ENCODE measurements at regions not wholly inside any gene's neighbourhood (a gene's known extent, or its start where the extent isn't known, plus 50 kb on each side); places are given as distances from the start of the nearest gene placed in this dataset.
"Not testable (repeated sequence)": the region's sequence is repeated elsewhere in the genome, so short reads cannot be mapped to it uniquely, and the experiment has no call there.

- intact Hi-C loops (cut with DNase I) = no loop called here
- no peak for DNase-seq
These were observed 103.2 kb upstream of the GALNT18 start for GRCh38 chr11:11724994-11725393.

GRCh38 chr11:11722861-11723260 is 101.1 kb upstream of the GALNT18 start:
- DNase-seq = no peak
- intact Hi-C loops (cut with DNase I) = no loop called here

DNA sequence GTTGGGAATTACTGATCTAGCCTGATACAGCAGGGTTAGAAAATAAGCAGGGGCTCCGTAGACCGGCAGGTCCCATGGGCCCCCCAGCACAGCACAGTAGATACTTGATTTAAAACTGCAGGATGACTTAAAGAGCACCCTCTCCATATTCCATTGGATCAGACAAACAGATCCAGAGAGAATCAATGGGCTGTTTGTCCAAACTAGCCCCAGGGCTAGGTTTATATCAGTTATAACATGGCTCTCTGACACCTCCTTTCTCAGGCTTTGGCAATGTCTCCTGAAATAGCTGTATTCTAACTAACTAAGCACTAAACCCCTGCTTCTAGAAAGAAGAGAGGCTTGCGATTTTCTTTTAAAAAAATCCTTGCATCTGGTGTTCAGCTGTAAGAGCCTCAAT is 100.4 kb upstream of the GALNT18 start:
- intact Hi-C loops (cut with DNase I) = no loop called here
- DNase-seq = no peak

GRCh38 chr11:11718511-11718910 is 96.7 kb upstream of the GALNT18 start:
- intact Hi-C loops (cut with DNase I) = no loop called here
- no peak for DNase-seq

- DNase-seq = peak in 1 of 10 donors; percentile 66
- intact Hi-C loops (cut with DNase I) = no loop called here
These were observed 95.4 kb upstream of the GALNT18 start for GRCh38 chr11:11717064-11717725.

- DNase-seq; intact Hi-C loops (cut with DNase I): not testable (repeated sequence)
These were observed 93.3 kb upstream of the GALNT18 start for GRCh38 chr11:11715075-11715474.

- DNase-seq = no peak
- intact Hi-C loops (cut with DNase I) = no loop called here
These were observed 88.8 kb upstream of the GALNT18 start for GRCh38 chr11:11710556-11710955.

GRCh38 chr11:11709447-11710239 is 87.8 kb upstream of the GALNT18 start:
- intact Hi-C loops (cut with DNase I) = no loop called here
- DNase-seq = no peak

GRCh38 chr11:11708256-11708655 is 86.5 kb upstream of the GALNT18 start:
- no peak for DNase-seq

GRCh38 chr11:11706028-11706427 is 84.2 kb upstream of the GALNT18 start:
- intact Hi-C loops (cut with DNase I) = no loop called here
- DNase-seq = no peak

More at GRCh38 chr11:11708256-11708655, 86.5 kb upstream of the GALNT18 start:
- intact Hi-C loops (cut with DNase I) = no loop called here

DNA sequence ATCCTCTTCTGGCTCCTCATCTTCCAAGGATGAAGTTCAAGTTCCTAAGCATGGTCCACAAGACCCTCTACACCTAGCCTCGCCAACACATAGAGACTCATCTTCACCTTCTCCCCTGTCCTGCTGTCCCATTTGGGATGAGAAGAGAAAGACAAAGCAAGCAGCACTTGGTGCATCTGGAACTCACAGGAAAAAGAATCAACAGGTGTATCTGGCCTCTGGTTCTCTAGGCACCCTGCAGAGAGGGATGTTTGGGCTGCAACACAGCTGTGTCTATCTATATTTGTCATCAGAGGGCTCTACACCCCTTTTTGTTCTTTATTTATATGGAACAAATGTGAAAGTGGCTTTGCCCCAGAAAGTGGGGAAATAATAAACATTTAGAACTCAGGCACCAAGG is 82.1 kb upstream of the GALNT18 start:
- intact Hi-C loops (cut with DNase I) = no loop called here
- DNase-seq = no peak

DNA sequence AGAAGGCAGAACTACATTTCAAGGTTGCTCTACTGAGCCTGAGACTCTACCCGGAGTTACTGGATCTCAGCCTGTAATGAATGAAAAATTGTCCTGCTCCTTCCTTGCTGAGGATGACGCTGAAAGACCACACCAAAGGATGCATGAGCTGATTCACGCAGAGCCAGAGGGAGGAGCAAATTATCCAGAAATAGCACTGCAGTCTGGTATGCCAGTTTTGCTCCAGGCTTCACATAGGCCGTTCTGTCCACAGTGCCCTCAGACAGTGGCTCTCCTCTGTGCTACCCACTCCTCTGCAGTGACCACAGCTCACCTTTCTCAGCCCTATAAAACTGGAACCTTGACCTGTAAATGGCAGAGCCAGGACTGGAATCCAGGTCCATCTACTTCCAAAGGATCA is 79.3 kb upstream of the GALNT18 start:
- intact Hi-C loops (cut with DNase I) = no loop called here
- no peak for DNase-seq

- intact Hi-C loops (cut with DNase I) = no loop called here
- DNase-seq = no peak
These were observed 76.0 kb upstream of the GALNT18 start for GRCh38 chr11:11697796-11698195.

DNA sequence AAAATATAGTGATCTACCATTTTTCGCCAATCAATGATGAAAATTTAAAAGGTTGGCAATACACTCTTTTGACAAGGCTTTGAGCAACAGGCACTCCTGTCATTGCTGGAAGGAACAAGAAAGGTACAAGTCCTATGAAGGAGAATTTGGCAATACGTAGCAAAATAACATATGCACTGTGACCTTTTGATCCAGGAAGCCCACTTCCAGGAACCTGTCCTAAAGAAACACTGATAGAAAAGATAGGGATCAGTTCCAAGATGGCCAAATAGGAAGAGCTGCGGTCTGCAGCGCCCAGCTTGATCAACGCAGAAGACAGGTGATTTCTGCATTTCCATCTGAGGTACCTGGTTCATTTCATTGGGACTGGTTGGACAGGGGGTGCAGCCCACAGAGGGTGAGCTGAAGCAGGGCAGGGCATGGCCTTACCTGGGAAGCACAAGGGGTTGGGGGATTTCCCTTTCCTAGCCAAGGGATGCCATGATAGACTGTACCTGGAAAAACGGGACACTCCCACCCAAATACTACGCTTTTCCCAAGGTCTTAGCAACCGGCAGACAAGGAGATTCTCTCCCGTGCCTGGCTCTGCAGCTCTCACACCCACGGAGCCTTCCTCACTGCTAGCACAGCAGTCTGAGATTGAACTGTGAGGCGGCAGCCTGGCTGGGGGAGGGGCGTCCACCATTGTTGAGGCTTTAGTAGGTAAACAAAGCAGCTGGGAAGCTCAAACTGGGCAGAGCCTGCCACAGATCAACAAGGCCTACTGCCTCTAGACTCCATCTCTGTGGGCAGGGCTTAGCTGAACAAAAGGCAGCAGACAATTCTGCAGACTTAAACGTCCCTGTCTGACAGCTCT is 69.7 kb upstream of the GALNT18 start:
- peak in 2 of 10 donors; percentile 9 to 24 for DNase-seq

DNA sequence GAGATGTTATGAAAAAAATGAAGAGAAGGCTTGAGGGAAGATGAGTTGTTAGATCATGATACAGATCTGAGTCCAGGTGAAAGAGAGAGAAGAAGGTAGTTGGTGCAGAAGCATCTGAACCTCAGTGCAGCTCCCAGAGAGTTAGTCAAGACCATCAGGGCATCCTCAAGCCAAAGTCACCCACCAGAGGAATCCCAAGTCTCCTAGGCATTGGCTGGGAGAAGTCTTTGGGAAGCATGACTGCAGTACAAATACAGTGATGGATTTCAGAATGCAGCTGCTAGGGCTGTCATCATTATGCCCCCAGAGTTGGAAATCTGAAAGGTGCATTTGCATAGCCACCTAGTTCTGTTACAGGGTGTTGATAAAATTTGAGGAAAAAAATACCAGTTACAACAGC is 59.7 kb upstream of the GALNT18 start:
- intact Hi-C loops (cut with DNase I) = no loop called here

More for the DNA sequence above, 69.7 kb upstream of the GALNT18 start:
- intact Hi-C loops (cut with DNase I) = no loop called here

DNA sequence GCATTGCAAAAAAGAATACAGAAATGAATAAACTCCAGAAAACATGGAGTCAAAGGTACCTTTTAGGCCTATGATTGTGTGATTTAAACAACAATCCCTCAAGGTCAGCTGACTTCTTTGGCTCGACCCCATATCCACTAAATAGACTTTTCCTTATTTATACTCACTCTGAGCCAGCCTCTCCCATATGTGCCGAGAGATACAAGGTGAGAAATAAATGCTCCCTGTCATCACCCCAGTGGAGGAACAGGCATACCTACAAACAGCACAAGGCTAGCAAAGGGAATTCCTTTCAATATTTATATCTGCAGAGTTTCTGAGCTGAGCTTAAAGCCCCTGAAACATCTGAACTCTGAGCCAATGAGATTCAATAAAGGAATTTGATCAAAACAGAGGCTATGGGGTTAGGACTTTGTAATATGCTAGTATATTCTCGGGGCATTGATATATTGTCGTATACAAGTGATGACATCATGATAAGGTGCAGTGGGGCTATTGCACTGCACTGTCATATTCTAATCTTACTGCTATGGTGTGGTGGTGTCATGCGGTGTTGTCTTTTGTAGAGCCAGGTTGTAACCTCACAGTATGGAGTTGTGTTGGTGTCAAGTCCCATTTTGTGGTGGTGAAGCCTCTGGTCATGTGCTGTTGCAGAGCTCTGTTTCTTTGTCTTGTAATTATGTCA is 56.0 kb upstream of the GALNT18 start:
- no peak for DNase-seq
- intact Hi-C loops (cut with DNase I) = no loop called here

More for the DNA sequence above, 59.7 kb upstream of the GALNT18 start:
- no peak for DNase-seq

DNA sequence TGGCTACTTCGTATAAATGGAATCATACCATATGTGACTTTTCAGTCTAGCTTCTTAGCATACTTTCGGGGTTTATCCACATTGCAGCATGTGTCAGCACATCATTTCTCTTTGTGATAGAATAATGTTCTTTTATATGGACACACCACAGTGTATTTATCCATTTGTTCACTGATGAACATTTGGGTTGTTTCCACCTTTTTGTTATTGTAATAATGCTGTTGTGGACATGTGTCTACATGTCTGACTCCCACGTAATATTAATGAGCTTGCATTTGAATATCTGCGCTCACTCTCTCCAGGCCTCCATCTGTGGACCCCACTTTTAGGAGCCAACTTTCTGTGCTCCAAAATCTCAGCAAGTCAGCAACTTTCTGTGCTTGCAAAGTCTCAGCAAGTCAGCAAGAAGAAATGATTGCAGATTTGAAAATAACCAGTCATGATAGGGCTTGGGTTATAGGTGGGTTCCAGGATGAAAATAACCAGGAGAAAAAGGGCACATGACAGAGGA is 53.9 kb upstream of the GALNT18 start:
- intact Hi-C loops (cut with DNase I) = no loop called here
- no peak for DNase-seq

DNA sequence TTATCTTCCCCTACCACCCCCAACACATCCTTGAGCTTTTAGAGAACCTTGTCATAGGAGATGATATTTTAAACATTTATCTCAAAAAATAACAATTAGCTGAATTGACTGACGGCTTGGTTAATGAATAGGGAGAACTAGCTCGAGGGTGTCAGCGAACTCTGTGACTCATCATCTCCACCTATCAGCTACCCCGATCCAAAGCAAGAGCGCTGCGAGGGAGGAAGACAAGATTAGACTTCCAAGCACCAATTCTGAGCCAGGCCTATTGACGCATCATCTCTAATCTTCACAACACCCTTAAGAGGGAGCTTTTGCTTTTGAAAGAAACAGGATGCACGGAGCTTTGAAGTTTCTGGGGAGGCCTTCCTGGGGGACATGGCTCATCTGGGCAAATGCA is 51.0 kb upstream of the GALNT18 start:
- intact Hi-C loops (cut with DNase I) = no loop called here
- DNase-seq = no peak

- no peak for DNase-seq
- intact Hi-C loops (cut with DNase I) = no loop called here
These were observed 50.3 kb upstream of the GALNT18 start for GRCh38 chr11:11672101-11672500.
